T-helper 17 cell (primary cell): ENCODE measurements at regions not wholly inside any gene's neighbourhood (a gene's known extent, or its start where the extent isn't known, plus 50 kb on each side); places are given as distances from the start of the nearest gene placed in this dataset.
A peak's percentile ranks its signal among the peaks of the same experiment; 100 is the strongest.

ENCODE experiments used
- ATAC-seq: fragments of 150-1000 bp; cut with Tn5 transposase; 2 replicates; pipeline ENCODE4 v1.10.0; 2021; ENCODE audit warnings: mild to moderate bottlenecking, moderate library complexity
- DNase-seq, 3 donors: peaks; one replicate each; pipeline versions ENCODE4 v3.0.0 to v3.0.0-alpha.2; 2020 to 2021
- H3K9me3 ChIP-seq: one replicate; pipeline ENCODE4 v1.7.0; 2013; ENCODE audit warnings: low read length, mild to moderate bottlenecking; ENCODE audit not compliant: control insufficient read depth, poor library complexity, severe bottlenecking
- H3K27ac Mint-ChIP-seq: one replicate; pipeline ENCODE4 v1.8.0; 2022; ENCODE audit warnings: mild to moderate bottlenecking, moderate library complexity, mixed read lengths
- H3K27me3 Mint-ChIP-seq: one replicate; pipeline ENCODE4 v1.8.0; 2022; ENCODE audit warnings: mixed read lengths
- H3K36me3 Mint-ChIP-seq: one replicate; pipeline ENCODE4 v1.8.0; 2022; ENCODE audit warnings: low read depth, mixed read lengths
- H3K4me1 Mint-ChIP-seq: one replicate; pipeline ENCODE4 v1.8.0; 2022; ENCODE audit warnings: mild to moderate bottlenecking, mixed read lengths
- H3K4me3 Mint-ChIP-seq: one replicate; pipeline ENCODE4 v1.8.0; 2022; ENCODE audit warnings: mild to moderate bottlenecking, moderate library complexity, mixed read lengths

- no peaks in the 10 kb centered on the region for H3K9me3 ChIP-seq
- no peaks in the 10 kb centered on the region for H3K4me1 Mint-ChIP-seq
- ATAC-seq: no peak
- DNase-seq: no peak
- H3K36me3 Mint-ChIP-seq: no peaks in the 10 kb centered on the region
- H3K27ac Mint-ChIP-seq: no peak overlapping the region
- no peaks in the 10 kb centered on the region for H3K27me3 Mint-ChIP-seq
- no peak overlapping the region for H3K4me3 Mint-ChIP-seq
Measured at GRCh38 chr3:18965781-18966180, 182.5 kb upstream of the KCNH8 start.

- H3K27ac Mint-ChIP-seq: no peak overlapping the region
- no peaks in the 10 kb centered on the region for H3K9me3 ChIP-seq
- H3K4me1 Mint-ChIP-seq: no peaks in the 10 kb centered on the region
- ATAC-seq: no peak
- no peaks in the 10 kb centered on the region for H3K27me3 Mint-ChIP-seq
- no peak for DNase-seq
- H3K4me3 Mint-ChIP-seq: no peak overlapping the region
- H3K36me3 Mint-ChIP-seq: no peaks in the 10 kb centered on the region
Measured at GRCh38 chr3:18964640-18965039, 183.7 kb upstream of the KCNH8 start.

- no peaks in the 10 kb centered on the region for H3K9me3 ChIP-seq
- Mint-ChIP-seq H3K4me1 (no peaks in the 10 kb centered on the region), H3K27me3 (peaks cover 25% of the 10 kb centered on the region), H3K36me3 (peaks cover 2% of the 10 kb centered on the region), H3K4me3 (no peak overlapping the region), H3K27ac (no peak overlapping the region)
- DNase-seq: no peak
- no peak for ATAC-seq
Measured at GRCh38 chr3:18951333-18951732, 197.0 kb upstream of the KCNH8 start.

GRCh38 chr3:18946524-18946923, 201.8 kb upstream of the KCNH8 start:
- Mint-ChIP-seq H3K27ac (no peak overlapping the region), H3K4me3 (no peak overlapping the region), H3K4me1 (no peaks in the 10 kb centered on the region), H3K36me3 (peaks cover 2% of the 10 kb centered on the region), H3K27me3 (peaks cover 25% of the 10 kb centered on the region)
- no peaks in the 10 kb centered on the region for H3K9me3 ChIP-seq
- ATAC-seq (no peak), DNase-seq (no peak)

GRCh38 chr3:18937574-18937973, 210.7 kb upstream of the KCNH8 start:
- H3K27ac Mint-ChIP-seq: no peak overlapping the region
- DNase-seq: no peak
- H3K4me3 Mint-ChIP-seq: no peak overlapping the region
- H3K4me1 Mint-ChIP-seq: no peaks in the 10 kb centered on the region
- H3K9me3 ChIP-seq: no peaks in the 10 kb centered on the region
- no peak for ATAC-seq
- H3K36me3 Mint-ChIP-seq: no peaks in the 10 kb centered on the region
- H3K27me3 Mint-ChIP-seq: no peaks in the 10 kb centered on the region

- no peaks in the 10 kb centered on the region for H3K36me3 Mint-ChIP-seq
- no peak overlapping the region for H3K4me3 Mint-ChIP-seq
- no peaks in the 10 kb centered on the region for H3K9me3 ChIP-seq
- no peak overlapping the region for H3K27ac Mint-ChIP-seq
- no peak for ATAC-seq
- no peaks in the 10 kb centered on the region for H3K4me1 Mint-ChIP-seq
- DNase-seq: no peak
- H3K27me3 Mint-ChIP-seq: peaks cover 14% of the 10 kb centered on the region
Measured at GRCh38 chr3:18919158-18919557, 229.2 kb upstream of the KCNH8 start.

- H3K9me3 ChIP-seq: no peaks in the 10 kb centered on the region
- no peaks in the 10 kb centered on the region for H3K4me1 Mint-ChIP-seq
- H3K36me3 Mint-ChIP-seq: no peaks in the 10 kb centered on the region
- H3K27me3 Mint-ChIP-seq: peaks cover 19% of the 10 kb centered on the region
- no peak overlapping the region for H3K27ac Mint-ChIP-seq
- DNase-seq (no peak), ATAC-seq (no peak)
- no peak overlapping the region for H3K4me3 Mint-ChIP-seq
Measured at GRCh38 chr3:18917923-18918322, 230.4 kb upstream of the KCNH8 start.

- no peak for ATAC-seq
- peaks cover 12% of the 10 kb centered on the region for H3K27me3 Mint-ChIP-seq
- no peak overlapping the region for H3K27ac Mint-ChIP-seq
- H3K4me3 Mint-ChIP-seq: no peak overlapping the region
- H3K36me3 Mint-ChIP-seq: peaks cover 4% of the 10 kb centered on the region
- H3K4me1 Mint-ChIP-seq: no peaks in the 10 kb centered on the region
- H3K9me3 ChIP-seq: no peaks in the 10 kb centered on the region
- DNase-seq: no peak
Measured at GRCh38 chr3:18902081-18902793, 246.1 kb upstream of the KCNH8 start.

- H3K27me3 Mint-ChIP-seq: peaks cover 18% of the 10 kb centered on the region
Measured at GRCh38 chr3:18901571-18901970, 246.7 kb upstream of the KCNH8 start.

GRCh38 chr3:18900994-18901393, 247.3 kb upstream of the KCNH8 start:
- no peaks in the 10 kb centered on the region for H3K9me3 ChIP-seq
- Mint-ChIP-seq H3K27me3 (peaks cover 19% of the 10 kb centered on the region), H3K27ac (no peak overlapping the region), H3K4me1 (no peaks in the 10 kb centered on the region), H3K36me3 (peaks cover 4% of the 10 kb centered on the region), H3K4me3 (no peak overlapping the region)
- ATAC-seq (no peak), DNase-seq (no peak)

More at GRCh38 chr3:18901571-18901970, 246.7 kb upstream of the KCNH8 start:
- DNase-seq: no peak
- ATAC-seq: no peak
- no peak overlapping the region for H3K4me3 Mint-ChIP-seq
- H3K36me3 Mint-ChIP-seq: peaks cover 4% of the 10 kb centered on the region
- no peak overlapping the region for H3K27ac Mint-ChIP-seq
- H3K9me3 ChIP-seq: no peaks in the 10 kb centered on the region
- H3K4me1 Mint-ChIP-seq: no peaks in the 10 kb centered on the region

GRCh38 chr3:18898911-18899310, 249.4 kb upstream of the KCNH8 start:
- no peak overlapping the region for H3K4me3 Mint-ChIP-seq
- peaks cover 4% of the 10 kb centered on the region for H3K36me3 Mint-ChIP-seq
- ATAC-seq (no peak), DNase-seq (no peak)
- H3K4me1 Mint-ChIP-seq: no peaks in the 10 kb centered on the region
- no peak overlapping the region for H3K27ac Mint-ChIP-seq
- H3K27me3 Mint-ChIP-seq: peaks cover 25% of the 10 kb centered on the region
- H3K9me3 ChIP-seq: no peaks in the 10 kb centered on the region

GRCh38 chr3:18892756-18893155, 255.6 kb upstream of the KCNH8 start:
- Mint-ChIP-seq H3K36me3 (peaks cover 2% of the 10 kb centered on the region), H3K27me3 (peaks cover 44% of the 10 kb centered on the region), H3K27ac (no peak overlapping the region), H3K4me1 (peaks cover 6% of the 10 kb centered on the region), H3K4me3 (no peak overlapping the region)
- H3K9me3 ChIP-seq: no peaks in the 10 kb centered on the region
- DNase-seq: no peak
- no peak for ATAC-seq

GRCh38 chr3:18892047-18892446, 256.3 kb upstream of the KCNH8 start:
- no peaks in the 10 kb centered on the region for H3K9me3 ChIP-seq
- Mint-ChIP-seq H3K4me1 (peaks cover 6% of the 10 kb centered on the region), H3K4me3 (no peak overlapping the region), H3K36me3 (peaks cover 2% of the 10 kb centered on the region), H3K27ac (no peak overlapping the region), H3K27me3 (peaks cover 49% of the 10 kb centered on the region)
- peak; percentile 13 for ATAC-seq
- DNase-seq: no peak

GRCh38 chr3:18891641-18892040, 256.7 kb upstream of the KCNH8 start:
- DNase-seq: no peak
- ATAC-seq: peak; percentile 86
- no peaks in the 10 kb centered on the region for H3K9me3 ChIP-seq
- peaks cover 2% of the 10 kb centered on the region for H3K36me3 Mint-ChIP-seq
- no peak overlapping the region for H3K4me3 Mint-ChIP-seq
- H3K27me3 Mint-ChIP-seq: peaks cover 45% of the 10 kb centered on the region
- H3K27ac Mint-ChIP-seq: no peak overlapping the region
- H3K4me1 Mint-ChIP-seq: peaks cover 6% of the 10 kb centered on the region
